DMS53 (cell line): ENCODE measurements at regions not wholly inside any gene's neighbourhood (a gene's known extent, or its start where the extent isn't known, plus 50 kb on each side); places are given as distances from the start of the nearest gene placed in this dataset.
A peak's percentile ranks its signal among the peaks of the same experiment; 100 is the strongest.
"Not testable (repeated sequence)": the region's sequence is repeated elsewhere in the genome, so short reads cannot be mapped to it uniquely, and the experiment has no call there.

Experiments used
- DNase-seq: peaks from one replicate; lab custom pipeline; 2025; lab: John Stamatoyannopoulos, UW

DNA sequence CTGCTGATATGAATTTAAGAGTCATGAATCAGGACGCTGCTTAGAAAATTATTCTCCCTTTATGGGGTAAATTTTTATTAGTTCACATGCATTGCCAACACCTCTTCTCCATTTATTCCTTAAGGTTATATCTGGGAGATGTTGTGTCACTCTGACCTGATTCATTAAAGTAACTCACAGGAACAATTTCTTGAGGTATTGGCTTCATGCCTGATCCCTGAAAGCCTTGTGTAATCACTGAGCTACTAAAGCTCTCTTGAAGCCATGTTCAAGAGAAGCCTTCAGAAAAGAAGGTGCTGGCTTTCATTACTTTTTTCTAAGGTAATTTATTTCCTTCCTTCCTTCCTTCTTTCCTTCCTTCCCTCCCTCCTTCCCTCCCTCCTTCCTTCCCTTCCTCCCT is 420.6 kb downstream of the RAB38 start:
- DNase-seq = no peak

DNA sequence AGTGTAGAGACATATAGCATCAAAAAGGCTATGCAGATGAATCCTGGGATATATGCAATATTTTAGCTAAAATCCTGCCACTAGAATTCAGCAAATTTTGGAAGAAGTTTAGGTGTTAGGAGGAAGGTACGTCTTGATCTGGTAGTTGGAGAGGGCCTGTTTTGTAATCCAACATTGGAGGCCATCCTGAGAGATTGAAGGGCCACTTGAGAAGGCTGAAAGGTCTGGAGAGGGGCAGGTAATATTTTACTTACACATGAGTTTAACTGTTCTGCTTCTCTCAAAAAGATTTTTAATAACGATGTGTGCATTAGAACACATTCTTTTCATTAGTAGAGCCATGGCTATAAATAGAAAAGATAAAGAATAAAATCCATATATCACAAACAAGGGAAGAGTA is 422.1 kb downstream of the RAB38 start:
- no peak for DNase-seq

GRCh38 chr11:87743007-87743406 is 432.2 kb downstream of the RAB38 start:
- DNase-seq = peak; percentile 14

DNA sequence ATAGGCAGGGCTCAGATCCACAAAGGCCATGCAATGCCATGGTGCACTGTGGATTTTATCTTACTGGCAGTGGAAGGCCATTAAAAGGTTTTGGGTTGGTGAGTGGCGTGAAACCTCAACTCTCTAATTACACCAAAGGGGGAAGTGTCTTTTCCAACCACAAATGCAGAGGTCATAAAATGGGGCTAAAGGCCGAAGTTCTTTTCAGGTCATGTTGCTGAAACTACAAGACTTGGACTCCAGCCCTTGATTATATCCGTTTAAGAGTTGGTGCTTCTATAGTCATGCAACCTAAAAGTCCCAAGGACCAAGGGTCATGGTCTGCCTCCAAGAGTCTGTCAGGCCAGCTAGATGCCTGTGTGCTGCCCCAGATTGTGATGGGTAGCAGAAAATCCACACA is 434.3 kb downstream of the RAB38 start:
- peak; percentile 43 for DNase-seq

- no peak for DNase-seq
Measured at GRCh38 chr11:87740451-87740850, 434.8 kb downstream of the RAB38 start.

- DNase-seq = no peak
Measured at GRCh38 chr11:87739766-87740165, 435.5 kb downstream of the RAB38 start.

GRCh38 chr11:87739261-87739660 is 436.0 kb downstream of the RAB38 start:
- no peak for DNase-seq

GRCh38 chr11:87736928-87737327 is 438.3 kb downstream of the RAB38 start:
- no peak for DNase-seq

DNA sequence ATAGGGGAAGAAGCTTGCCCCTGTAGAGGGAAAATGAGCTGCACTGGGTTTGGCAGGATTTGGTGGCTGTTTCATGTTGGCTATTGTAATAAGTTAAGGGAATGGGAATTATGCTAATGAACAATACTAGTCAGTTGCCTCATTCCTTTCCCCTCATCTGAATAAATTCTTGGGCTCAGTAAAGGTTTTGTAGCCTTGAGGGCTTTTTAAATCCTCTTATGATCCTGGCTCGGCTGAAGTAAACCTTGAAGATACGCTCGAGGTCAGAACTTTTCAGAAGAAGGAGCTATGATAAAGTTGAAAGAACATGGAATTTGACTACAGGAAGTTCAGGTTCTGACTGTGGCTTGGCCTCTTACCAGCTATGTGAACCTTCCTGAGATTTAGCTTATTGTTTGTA is 448.7 kb downstream of the RAB38 start:
- DNase-seq = no peak

DNA sequence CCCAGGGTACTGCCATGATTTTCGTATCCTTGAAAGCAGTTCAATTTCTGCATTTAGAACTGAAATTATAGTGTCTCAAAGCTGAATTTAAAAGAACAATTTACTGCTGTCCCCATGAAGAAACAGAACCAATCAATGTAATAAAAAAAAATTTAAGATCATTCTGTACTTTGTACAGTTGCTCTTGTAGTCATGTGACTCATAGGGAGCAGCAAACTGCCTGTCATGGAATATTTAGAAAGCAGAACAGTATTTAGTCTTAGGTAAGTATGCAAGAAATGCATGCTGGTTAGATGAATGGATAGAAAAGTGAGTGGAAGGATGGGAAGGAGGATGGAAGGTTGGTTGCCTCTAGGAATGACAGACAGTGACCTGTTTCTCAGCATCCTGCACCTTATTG is 450.9 kb downstream of the RAB38 start:
- DNase-seq = no peak

DNA sequence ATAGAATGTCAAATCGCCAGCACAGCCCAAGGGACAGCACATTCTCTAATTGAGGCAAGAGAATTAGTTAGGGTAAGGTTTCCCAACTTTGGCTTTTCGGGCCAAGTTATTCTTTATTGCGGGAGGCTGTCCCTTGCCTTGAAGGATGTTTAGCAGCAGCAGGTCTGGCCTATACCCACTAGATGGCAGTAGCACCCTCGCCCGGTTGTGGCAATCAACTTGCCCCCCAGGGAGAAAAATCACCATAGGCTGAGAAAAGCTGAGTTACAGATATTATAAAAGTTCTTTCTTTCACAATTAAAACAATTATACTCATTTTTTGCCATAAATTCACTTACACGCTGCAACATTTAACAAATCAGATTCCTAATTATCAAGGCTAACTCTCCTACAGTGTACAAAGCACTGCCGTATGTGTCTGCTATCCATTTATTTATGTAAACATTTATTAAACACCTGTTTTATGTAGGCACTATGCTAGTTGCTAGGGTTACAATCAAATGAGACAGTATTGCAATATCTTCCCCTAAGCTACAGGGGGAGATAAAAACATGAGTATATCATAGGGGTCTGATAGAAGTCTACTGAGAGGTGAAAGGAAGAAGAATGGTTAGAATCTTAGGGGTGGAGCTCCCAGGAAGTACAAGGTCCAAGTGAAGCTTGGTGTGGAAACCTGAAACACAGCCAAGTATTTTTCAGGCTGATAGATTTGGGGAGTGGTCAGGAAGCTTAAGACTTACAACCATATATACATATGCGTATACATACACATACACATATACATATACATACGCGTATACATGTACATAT is 452.3 kb downstream of the RAB38 start:
- DNase-seq = peak; percentile 68

DNA sequence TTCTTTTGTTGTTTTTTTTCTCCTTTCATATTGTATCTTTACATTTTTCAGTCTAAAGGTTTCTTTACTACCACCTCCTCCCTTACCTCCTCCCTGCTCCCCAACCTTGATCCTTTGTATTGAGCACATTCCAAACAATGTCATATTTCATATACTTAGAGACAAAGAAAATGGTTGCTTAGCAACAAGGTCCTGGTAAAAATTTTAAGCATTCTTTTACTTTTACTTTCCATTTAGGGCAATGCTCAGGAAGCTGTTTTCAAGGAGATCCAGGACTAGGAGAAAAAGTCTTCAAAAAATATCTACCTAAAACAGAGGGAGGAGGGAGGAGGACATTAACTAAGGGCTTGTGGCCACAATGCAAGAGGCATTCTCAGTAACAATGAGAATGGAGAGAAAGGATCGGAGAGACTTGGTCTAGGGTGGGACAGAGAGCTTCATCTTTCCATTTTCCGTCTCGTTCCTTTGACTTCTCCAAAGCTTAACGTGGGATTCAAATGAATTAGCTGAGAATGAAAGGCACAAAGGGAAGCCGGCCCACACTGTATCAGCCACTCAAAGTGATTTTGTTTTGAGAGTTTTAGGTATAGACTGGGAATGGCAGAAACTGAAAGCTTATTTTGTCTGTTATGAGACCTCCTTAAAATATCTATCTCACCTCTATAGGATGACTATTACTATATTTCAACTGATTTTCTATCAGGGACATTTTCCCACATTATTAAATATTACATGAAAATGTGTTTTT is 455.7 kb downstream of the RAB38 start:
- DNase-seq = no peak

DNA sequence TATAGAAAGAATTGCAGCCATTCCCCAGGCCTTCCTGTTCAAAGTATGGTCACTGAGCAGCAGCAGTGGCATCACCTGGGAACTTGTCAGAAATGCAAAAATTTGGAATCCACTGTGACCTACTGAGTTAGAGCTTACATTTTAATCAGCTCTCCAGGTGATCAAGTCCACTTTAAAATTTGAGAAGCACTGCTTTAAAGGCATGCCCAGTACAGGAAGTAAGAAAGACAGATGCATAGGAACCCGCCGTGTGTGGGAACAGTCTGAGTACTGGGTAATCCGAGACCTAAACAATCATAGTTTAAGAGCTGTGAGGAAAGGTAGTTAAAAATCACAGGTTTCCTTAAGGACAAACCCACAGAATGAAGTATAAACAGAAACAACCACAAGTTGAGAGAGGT is 462.4 kb downstream of the RAB38 start:
- DNase-seq = peak; percentile 25

DNA sequence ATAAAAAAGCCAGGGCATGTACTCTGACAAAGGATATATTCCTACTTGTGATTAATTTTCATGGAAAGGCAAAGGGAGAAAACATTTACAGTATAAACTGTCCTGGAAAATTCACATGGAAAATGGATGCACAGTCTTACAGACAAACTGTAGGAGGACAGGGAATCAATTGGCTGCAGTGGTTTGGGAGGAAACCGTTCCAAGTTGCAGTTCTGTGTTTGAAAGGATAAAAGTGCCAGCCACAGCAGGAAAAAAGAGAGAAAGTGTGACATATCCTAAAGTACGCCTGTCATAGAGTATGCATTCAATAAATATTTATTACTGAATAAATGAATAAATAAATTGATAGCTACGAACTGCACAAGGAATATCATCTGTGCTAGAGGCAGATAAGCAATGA is 462.9 kb downstream of the RAB38 start:
- DNase-seq = no peak

- DNase-seq = not testable (repeated sequence)
Measured at GRCh38 chr11:87703589-87703988, 471.7 kb downstream of the RAB38 start.

DNA sequence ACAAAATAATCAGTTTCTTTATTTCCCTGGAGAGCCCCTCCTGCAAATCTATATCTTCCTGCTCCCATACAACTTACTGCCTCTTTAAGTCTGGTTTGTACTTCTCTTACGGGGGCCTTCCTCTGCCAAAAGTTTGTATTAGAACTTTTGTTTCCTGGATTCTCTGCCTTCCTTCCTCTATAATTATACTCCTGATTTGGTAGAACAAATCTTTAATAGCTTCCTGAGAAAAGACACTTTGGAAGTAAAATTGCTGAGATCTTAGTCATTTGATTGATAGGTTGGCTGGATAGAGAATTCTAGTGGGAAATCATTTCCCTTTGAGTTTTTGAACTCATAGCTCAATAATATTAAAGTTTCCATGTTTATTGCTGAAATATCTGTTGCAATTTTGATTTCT is 499.2 kb downstream of the RAB38 start:
- DNase-seq = no peak

GRCh38 chr11:87666730-87667129 is 508.5 kb downstream of the RAB38 start:
- no peak for DNase-seq

DNA sequence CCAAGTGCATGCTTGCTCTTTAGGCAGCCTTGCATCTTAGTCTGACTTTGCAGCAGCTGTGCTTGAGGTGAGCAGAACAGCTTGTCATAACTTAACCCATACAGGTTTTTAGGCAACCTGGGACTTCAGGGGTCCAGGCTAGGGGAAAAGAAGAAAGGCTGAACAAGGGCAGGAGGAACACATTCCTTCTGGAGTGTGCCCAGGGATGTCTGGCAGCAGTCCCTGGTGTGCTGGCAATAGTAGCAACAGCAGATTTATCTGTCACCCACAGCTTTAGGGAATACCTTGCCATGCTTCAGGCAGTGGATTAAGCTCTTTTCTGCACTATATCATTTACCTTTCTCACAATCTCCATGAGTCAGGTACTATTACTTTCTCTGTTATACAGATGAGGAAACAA is 513.0 kb downstream of the RAB38 start:
- no peak for DNase-seq

DNA sequence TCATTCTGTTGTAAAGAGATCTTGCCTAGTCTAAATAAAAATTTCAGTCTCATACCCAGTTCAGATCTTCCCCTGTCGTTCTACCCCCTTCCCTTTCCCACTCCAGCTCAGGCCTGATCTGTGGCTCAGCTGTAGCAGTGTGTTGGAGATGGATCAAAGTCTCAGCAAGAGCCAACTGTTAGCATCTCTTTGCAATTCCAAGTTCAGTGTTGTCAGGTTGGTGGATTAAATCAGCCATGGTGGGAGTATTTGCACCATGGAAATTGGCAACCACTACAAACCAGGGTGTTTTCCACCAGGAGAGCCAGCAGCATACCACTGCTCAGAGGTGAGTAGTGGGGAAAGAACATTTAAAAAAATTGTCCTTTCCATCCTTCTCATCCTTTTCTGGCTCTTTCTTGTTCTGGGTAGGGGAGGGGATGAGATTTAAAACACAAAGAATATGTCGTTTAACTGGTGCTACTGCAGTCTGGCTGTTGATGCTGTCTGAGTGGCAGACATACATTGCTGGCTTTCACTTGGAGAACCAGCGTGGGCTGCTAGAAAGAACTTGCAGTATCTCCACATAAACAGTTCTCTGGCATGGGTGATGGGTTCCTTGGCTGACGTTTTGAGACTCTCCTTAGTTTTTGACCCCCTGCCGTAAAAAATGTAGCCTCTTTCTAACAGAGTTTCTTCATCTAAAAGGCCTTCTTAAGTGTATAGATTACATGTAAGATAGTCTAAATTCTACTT is 514.1 kb downstream of the RAB38 start:
- DNase-seq = no peak

DNA sequence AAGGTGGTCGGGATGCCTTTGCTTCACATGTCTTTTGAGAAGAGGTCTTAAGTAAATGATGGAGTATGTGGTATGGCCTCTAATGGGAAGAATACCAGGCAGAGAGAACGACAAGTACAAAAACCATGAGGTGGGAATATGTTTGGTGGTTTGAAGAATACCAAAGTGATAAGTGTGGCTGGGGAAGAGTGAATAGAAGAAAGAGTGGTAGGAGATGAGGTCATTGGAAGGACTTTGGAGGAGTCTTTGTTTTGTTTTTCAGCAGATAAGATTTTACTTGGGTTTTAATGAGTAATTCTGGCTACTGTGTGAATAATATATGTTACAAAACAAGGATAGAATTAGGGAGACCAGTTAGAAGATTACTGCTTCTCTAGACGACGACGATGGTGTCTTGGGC is 515.4 kb downstream of the RAB38 start:
- no peak for DNase-seq

- DNase-seq = no peak
Measured at GRCh38 chr11:87645626-87646025, 529.6 kb downstream of the RAB38 start.

DNA sequence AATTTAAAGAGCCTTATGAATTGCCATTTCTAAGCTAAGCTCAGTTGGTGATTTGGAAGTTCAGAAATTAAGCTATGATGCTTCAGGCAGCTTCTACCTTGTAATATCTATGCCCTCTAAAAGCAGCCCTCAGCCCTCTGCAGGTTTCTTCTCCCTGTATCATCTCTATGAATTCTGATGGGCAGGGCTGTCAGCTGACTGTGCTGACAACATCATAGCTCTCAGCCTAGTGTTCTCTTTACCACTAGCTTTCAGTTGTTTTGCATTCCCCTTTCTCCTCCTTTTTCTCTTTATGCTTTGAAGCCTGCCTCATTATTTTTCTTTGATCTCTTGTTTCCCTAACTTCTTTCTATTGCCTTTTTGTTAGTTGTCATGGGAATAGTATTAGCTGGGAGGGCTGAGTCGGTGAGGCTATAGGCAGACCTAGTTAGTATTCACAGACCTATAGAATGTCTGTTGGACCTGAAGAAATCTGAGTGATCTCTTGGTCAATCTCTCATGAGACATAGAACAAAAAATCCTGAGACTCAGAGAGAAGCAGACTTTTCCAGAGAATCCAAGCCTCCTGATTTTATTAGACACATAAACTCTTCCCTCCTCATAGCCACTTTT is 535.4 kb downstream of the RAB38 start:
- no peak for DNase-seq
